ENCODE measurements at regions not wholly inside any gene's neighbourhood (a gene's known extent, or its start where the extent isn't known, plus 50 kb on each side); places are given as distances from the start of the nearest gene placed in this dataset.

DNA sequence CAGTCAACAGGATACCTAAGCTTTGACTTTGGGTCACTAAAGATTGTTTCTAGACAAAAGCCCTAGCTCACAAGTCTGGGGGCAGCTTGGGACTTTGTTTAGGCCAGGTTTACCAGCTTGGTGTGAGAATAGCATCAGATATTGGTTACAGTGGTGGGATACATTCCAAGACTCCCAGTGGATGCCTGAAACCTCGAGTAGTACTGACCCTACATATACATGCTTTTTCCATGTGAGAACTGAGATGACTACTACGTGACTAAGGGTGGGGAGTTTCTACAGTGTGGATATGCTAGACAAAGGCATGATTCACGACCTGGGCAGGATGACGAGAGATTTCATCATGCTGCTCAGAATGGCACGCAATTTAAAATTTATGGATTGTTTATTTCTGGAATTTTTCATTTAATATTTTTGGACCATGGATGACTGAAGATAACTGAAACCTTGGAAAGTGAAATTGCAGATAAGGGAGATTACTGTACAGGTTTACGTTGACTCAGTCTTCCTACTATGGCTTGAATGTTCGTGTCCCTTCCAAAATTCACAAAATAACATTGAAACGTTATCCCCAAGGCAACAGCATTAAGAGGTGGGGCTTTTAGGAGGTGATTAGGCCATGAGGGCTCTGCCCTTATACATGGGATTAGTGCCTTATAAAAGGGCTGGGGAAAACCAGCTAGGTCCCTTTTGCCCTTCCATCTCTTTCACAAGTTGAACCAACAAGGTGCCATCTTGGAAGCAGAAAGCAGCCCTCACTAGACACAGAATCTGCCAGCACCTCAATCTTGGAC, 50.2 kb upstream of the CTAGE1 start:
- intact Hi-C loops (cut with DNase I), result no loop called here
- DNase-seq, result no peak

DNA sequence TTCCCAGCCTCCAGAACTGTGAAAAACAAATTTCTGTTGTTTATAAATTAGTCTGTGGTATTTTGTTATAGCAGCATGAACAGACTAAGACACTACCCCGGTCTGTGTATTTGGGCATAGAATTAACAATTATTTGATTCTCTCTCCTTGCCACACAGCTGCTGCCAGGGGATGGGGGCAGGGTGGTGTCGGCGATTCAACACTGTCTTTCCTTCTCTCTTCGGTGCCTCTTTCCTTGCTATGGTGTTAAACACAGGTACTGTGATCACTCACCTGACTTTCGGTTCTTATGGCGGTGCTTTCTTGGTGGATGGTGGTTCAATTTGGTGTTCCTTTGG, 50.8 kb upstream of the CTAGE1 start:
- intact Hi-C loops (cut with DNase I), result no loop called here
- DNase-seq, result no peak

DNA sequence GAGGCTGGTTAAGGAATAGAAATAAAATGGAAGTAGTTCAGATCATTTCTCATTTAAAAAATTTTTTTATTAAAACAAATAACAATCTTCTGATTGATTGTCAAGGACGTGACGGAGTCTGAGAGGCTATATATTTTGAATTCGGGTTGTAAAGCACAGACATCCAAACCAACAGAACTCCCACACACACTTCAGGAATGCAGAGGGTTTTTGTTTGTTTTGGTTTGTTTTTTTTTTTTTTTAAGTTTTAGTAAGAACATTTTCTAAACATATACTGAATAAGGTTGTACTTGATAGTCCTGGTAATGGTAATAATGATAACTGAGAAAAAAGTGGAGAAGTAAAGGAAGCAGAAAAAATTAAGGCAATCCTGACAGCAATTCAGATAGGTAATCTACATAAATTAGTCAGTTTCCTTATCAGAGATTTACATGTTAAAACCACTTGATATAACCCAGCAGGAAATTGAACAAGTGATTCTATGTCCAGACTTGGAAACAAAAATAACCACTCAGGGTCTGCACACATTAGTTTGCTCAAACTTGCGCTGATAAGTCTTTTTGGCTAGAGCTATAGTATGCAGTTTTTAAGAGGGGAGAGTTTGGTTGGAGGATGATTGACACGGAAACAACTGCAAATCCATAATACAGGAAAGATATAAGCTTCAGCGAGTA, 51.5 kb upstream of the CTAGE1 start:
- DNase-seq, result no peak
- intact Hi-C loops (cut with DNase I), result no loop called here

DNA sequence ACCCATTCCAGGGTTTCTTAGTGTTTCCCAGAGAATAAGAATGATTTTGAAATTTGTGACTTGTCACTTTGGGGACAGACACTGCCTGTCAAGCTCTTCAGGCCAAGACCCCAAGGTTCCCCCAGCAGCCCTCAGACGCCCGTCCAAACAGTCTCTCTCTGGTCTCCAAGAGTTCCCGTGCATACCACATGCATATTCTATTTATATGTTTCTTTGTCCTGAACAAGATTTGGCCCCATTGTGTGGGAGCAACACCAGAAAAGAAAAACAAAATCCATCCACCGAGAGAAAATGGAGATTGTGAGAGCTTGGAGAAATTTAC, 52.2 kb upstream of the CTAGE1 start:
- DNase-seq, result no peak
- intact Hi-C loops (cut with DNase I), result no loop called here

DNA sequence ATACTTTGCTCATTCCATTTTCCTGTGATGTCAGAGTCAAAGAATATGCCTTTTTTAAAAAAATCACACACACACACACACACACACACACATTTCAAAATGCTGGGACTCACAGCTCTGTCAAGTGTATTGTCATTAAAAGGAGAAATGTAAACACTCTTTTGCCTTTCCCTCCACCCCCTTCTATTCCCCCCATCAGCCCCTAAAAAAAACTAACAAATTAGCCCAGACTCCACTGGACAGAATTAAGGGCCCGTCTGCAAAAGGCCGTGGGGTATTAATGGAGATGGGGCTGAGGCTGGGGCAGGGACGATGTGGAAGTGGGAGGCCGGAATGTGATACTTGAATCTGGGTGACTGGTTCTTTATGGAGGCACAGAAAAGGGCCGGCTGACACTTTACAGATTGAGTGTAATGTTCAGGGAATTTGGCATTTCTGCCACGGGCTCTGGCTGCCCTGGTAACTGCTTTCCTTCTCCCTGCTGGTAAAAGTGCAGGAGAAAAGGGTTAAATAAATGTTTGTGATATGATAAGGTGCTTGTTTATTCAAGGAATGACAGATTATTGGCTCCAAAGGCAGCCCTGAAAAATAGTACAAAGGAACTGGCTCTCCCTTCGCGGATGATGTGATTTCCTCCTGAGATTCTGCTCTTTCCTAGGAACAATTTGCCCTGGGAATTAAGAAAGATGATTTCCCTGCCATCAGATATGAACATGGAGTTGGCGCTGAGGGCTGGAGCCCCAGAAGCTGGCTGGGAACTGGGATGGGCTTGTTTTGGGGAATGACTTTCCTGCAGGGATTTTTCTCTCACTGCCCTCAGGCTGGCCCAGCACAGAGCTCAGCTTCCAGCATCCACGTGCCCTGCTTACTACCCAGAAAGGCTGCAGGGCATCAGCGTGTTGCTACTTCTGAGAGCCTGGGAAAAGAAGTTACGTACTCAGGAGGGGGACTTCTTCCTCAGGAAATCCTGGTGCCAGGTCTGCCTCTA, 52.8 kb upstream of the CTAGE1 start:
- intact Hi-C loops (cut with DNase I), result no loop called here
- DNase-seq, result no peak

DNA sequence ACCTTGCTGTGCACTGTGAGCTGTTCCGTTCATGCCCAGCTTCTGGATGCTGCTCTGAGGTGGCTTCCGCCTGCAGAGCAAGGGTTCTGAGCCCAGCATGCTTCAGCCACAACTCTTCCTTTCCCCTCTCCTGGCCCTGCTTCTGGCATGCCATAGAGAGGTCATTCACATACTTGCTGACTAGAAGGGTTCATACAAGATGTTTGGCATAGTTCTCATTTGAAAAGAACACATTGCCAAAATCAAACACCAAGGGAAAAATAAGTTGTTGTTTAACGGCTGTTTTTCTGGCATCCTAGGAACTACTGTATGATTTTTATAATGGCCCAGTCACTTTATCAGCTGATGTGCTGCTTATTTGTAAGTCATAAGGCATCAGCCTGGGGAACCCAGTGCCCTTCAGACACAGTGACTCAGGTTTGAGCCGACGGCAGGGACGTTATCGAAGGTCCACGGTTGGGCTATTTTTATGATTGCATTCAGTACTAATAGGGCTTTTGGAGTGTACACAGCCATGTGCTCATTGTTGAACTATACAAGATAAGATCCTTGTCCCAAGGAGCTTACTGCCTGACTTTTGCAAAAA, 53.9 kb upstream of the CTAGE1 start:
- no peak for DNase-seq

DNA sequence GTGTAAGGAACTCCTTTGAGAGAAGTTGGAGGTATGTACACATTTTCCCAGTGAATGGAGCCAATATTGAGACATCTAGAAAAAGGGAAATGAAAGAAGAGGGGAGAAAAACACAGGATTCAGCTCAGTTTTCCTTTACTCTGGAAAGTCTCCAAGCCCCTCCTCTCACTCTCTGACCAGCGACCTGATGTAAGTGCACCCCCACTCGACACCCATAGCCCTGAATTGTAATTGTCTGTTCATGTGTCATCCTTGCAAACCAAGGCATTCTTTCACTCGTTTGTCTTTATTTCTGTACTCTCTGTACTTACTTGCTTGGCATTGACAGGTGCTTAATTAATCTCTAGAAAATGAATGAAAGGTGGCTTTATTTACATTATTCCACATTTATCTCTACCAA, 55.7 kb upstream of the CTAGE1 start:
- intact Hi-C loops (cut with DNase I), result no loop called here
- DNase-seq, result no peak

More for the DNA sequence above, 53.9 kb upstream of the CTAGE1 start:
- intact Hi-C loops (cut with DNase I), result no loop called here

DNA sequence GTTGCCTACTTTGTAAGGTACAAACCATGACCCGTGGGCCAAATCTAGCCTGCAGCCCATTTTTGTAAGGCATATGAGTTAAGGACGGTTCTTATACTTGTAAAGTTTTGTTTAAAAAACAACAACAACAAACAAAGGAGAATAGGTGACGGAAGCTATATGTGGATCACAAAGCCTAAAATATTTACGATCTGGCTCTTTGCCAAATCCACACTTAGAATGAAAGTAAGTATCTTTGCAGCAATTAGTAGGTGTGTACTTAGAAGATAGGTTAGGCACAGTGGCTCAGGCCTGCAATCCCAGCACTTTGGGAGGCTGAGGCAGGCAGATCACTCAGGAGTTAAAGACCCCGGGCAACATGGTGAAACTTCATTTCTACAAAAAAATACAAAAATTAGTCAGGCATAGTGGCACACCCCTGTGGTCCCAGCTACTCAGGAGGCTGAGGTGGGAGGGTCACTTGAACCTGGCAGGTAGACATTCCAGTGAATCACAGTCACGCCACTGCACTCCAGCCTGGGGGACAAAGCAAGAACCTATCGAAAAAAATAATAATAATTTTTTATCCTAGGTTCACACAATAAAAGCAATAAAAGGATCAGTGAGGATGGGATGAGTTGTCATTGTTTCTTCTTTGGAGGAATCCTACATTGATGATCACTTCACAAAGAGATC, 57.8 kb upstream of the CTAGE1 start:
- intact Hi-C loops (cut with DNase I), result no loop called here

DNA sequence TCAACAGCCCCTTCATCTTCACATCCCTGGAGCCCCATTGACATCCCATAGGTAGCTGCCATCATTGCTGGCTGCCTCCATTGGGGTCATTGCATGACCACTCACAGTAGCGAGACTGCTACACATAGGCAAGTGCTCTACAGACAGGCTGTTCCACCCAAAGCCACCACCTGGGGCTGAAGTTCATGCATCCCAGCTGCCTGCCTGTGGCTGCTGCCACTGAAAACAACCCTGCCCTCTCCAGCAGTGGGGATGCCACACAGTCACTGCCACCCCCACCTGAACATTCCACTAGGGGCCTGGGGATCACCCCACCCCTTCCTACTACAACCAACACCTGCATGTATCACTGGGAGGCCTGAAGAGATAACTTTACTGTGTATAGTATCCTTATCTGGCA, 59.5 kb upstream of the CTAGE1 start:
- no peak for DNase-seq
- intact Hi-C loops (cut with DNase I), result no loop called here

More for the DNA sequence above, 57.8 kb upstream of the CTAGE1 start:
- DNase-seq, result no peak

DNA sequence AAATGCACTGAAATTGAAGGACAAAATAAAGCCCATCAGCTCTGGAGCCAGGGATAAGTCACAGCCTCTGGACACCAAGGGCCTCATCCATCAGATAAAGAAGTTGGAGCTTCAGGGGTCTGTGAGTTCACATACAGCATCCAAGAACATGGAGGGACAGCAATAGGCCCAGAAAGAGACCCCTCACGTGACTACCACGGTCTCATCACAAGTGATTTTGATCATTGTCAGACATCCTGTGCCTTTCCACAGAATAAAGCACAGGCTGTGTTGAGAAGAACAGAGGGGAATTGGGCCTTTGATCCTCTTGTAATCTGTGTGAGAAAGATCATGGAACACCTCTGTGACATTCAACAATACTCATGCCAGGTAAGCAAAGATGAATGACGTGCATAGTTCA, 65.2 kb upstream of the CTAGE1 start:
- no peak for DNase-seq
- intact Hi-C loops (cut with DNase I), result no loop called here

DNA sequence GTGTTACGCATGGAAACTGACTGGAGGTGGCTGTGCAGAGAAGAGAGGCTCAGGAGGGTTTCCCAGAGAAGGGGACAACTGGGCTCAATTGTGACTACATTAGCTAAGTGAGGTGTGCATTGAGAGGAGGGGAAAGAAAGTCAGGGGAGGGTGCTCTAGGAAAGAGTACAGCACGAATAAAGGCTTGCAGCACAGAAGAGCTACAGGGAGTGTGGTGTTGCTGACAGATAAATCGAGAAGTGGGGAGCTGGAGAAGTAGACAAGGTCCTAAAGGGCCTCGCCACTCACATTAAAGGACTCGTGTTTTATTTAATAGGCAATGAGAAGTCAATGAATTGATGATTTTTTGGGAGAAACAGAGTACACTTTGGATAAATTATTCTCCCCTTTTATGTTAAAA, 65.7 kb upstream of the CTAGE1 start:
- DNase-seq, result no peak
- intact Hi-C loops (cut with DNase I), result no loop called here

DNA sequence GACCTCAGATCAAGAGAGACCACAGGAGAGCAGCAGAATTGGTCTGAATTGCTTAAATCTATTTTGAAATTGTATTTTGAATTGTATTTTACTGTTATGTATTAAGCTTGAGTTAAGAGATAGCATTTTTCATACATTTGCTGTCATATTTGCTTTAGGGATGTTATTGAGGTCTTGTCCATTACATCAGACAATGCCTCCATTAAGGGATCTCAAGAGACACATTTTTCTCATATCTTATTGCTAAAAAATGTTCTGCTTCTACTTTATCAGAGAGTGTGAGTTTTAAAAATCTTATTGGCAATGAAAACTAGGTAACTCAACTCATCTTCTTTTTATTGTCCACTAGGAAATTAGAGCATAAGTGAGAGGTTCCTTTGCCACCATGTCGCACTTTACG, 66.8 kb upstream of the CTAGE1 start:
- DNase-seq, result no peak
- intact Hi-C loops (cut with DNase I), result no loop called here

DNA sequence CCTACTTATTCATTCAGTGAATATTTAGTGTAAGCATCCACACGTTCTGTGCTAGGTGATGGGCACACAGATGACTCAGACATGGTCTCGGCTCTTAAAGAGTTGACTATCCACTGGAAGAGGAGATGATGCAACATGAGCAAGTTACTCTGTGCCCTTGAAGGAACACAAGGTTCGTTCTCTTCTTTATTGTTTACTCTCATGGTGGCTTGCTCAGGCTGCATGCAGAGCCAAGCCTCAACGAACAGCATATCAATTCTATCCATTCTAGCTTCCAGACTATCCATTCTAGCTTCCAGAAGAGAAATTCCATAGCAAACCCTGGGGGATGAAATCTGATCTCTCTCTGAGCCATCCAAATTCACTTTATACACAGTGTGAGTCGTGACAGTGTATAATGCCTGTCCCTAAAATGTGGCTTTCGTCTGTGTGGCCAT, 68.1 kb upstream of the CTAGE1 start:
- DNase-seq, result no peak
- intact Hi-C loops (cut with DNase I), result no loop called here

DNA sequence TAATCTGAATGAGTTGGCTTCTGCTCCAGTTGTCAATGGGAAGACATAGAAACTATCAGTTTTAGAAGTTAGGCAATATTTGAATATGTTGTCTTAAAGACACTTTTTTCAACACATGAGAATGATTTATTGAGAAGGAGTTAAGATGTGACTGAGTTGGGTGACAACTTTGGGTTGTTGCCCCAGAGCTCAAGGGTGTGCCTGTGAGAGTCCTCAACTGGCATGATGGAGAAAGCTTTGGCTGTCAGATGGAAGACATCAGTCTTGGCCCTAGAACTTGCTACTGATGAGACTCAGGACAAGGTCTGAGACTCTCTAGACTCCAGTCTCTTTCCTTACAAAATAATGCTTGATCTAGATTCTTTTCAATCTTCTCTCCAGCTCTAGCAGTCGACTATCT, 69.0 kb upstream of the CTAGE1 start:
- intact Hi-C loops (cut with DNase I), result no loop called here
- no peak for DNase-seq

DNA sequence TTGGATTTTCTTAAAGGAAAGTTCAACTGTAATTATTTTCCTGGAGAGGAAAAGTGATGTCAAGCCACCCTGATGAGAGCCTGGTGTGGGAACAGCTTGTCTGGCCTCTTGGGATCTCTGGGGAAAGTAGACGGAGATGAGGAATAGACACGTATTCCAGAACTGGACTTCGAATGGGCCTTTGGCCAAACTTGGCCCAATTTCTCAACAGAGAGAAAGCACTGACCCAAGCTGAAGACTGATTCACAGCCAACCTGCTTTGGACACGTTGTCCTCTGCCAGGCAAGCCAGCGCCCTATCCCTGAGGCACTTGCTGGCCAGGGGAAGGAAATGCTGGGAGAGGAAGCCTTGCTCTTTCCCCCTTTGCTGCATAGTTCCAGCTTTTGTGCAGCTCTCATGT, 70.8 kb upstream of the CTAGE1 start:
- intact Hi-C loops (cut with DNase I), result no loop called here

DNA sequence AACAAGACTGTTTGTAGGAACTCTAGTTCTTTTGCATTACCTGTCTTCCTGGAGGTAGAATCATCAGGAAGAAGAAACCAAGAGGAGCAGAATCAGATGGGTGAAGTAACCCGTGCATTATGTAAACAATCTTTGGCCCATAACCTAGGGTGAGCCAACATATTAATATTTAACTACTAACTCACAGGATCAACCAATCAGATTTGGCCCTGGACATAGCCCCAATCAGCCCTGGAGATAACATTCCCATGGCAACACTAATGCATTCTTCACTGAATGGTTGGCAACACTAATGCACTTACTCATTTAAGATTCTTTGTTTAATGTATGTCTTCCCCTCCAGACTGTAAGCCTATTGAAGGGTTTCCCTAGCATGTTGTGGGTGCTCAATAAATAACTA, 72.0 kb upstream of the CTAGE1 start:
- intact Hi-C loops (cut with DNase I), result no loop called here
- DNase-seq, result no peak

More for the DNA sequence above, 70.8 kb upstream of the CTAGE1 start:
- no peak for DNase-seq

DNA sequence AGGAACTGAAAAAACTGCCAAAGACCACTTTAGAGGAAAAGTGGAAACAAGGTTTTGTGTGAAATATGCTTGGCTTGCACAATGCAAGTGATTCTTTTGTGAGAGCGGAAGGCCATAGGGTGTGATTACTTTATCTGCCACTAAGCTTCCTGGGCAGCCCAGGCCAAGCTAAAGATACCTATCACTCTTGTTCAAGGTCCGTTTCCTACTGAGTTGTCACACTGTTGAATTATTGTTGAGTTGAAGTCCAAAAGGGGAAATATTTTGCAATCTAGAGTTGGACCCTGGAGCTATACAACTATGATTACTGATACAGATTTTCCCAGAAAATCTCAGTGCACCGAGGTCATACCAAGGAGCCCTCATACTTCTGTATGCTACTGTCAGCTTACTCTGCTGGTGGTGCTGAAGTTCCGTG, 72.7 kb upstream of the CTAGE1 start:
- intact Hi-C loops (cut with DNase I), result no loop called here
- no peak for DNase-seq

DNA sequence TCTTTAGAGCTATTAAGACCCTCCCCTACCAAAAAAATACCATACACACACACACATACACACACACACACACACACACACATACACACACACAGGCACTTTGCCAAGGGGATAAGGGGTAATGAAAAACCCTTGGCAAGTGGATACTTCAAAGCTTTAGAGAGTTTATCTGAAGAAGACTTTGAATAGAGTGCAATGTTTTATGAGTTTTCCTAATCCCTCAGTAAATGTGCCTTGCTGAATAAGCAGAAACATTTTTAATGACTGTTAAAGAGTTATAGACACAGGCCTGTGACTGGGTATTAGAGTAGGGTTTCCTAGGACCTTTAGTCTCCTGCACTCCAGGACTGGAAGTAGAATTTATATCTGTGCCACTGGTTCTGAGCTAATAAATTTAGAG, 75.5 kb upstream of the CTAGE1 start:
- intact Hi-C loops (cut with DNase I), result no loop called here

DNA sequence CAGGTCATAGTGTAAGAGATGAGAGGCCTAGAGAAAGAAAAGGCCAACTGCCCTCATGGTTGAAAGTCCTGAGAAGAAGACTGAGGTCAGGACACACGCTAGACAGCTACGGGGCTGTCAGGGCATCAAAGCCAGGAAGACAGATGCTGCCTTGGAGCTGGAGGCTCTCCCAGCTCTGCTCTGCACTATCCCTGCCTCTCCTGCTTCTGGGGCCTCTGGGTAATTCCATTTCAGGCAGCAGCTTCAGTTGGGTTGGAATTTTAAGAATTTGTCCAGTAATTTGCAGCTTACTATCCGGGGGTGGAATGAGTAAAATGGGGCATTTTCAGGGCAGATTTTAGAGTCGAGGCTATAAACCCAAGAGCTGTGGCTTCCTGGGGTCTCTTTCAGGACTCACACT, 76.2 kb upstream of the CTAGE1 start:
- DNase-seq, result no peak
- intact Hi-C loops (cut with DNase I), result no loop called here

More for the DNA sequence above, 75.5 kb upstream of the CTAGE1 start:
- no peak for DNase-seq

Measured in head of caudate nucleus (tissue), 42 donors.